Activated CD4-positive, alpha-beta memory T cell treated with anti-CD3 and anti-CD28 coated beads, Interleukin-2, amount 10 ng/mL, durations not matched to agents 7 days and 5 days (primary cell): ENCODE measurements at regions not wholly inside any gene's neighbourhood (a gene's known extent, or its start where the extent isn't known, plus 50 kb on each side); places are given as distances from the start of the nearest gene placed in this dataset.

ENCODE experiments used
- CTCF ChIA-PET: fragments of 350-600 bp; sonication (Branson Sonifier 250); formaldehyde crosslinking; loops from one replicate; lab custom pipeline; 2021; ENCODE audit warnings: antibody characterized with exemption, inconsistent platforms; lab: Charles Lee
- POLR2A ChIA-PET: fragments of 350-600 bp; sonication (Branson Sonifier 250); formaldehyde crosslinking; loops from one replicate; lab custom pipeline; 2021; ENCODE audit warnings: antibody characterized with exemption; lab: Charles Lee
- DNase-seq: peaks from one replicate; pipeline ENCODE4 v3.0.0-alpha.2; 2020
- H3K27ac Mint-ChIP-seq: one replicate; pipeline ENCODE4 v1.8.0; 2021; ENCODE audit warnings: mild to moderate bottlenecking, mixed read lengths
- H3K27me3 Mint-ChIP-seq: one replicate; pipeline ENCODE4 v1.8.0; 2021; ENCODE audit warnings: mixed read lengths
- H3K36me3 Mint-ChIP-seq: one replicate; pipeline ENCODE4 v1.8.0; 2021; ENCODE audit warnings: low read depth, mixed read lengths
- H3K4me1 Mint-ChIP-seq: one replicate; pipeline ENCODE4 v1.8.0; 2021; ENCODE audit warnings: mixed read lengths
- H3K4me3 Mint-ChIP-seq: one replicate; pipeline ENCODE4 v1.8.0; 2021; ENCODE audit warnings: mild to moderate bottlenecking, mixed read lengths
- H3K9me3 Mint-ChIP-seq: one replicate; pipeline ENCODE4 v1.8.0; 2021; ENCODE audit warnings: mixed read lengths

- H3K9me3 Mint-ChIP-seq, result no peaks in the 10 kb centered on the region
- ChIA-PET CTCF (no interaction called here), POLR2A (no interaction called here)
- no peaks in the 10 kb centered on the region for H3K4me1 Mint-ChIP-seq
- no peak overlapping the region for H3K27ac Mint-ChIP-seq
- H3K4me3 Mint-ChIP-seq, result no peak overlapping the region
- DNase-seq, result no peak
- no peaks in the 10 kb centered on the region for H3K36me3 Mint-ChIP-seq
- no peaks in the 10 kb centered on the region for H3K27me3 Mint-ChIP-seq
Observed at GRCh38 chr2:14577843-14578242, 54.7 kb upstream of the LRATD1 start.
